CD4-positive, alpha-beta memory T cell (primary cell): ENCODE measurements at regions not wholly inside any gene's neighbourhood (a gene's known extent, or its start where the extent isn't known, plus 50 kb on each side); places are given as distances from the start of the nearest gene placed in this dataset.

Experiments used
- CTCF ChIA-PET: fragments of 350-600 bp; sonication (Branson Sonifier 250); formaldehyde crosslinking; loops from one replicate; lab custom pipeline; 2021; ENCODE audit warnings: inconsistent platforms; ENCODE audit not compliant: partially characterized antibody; lab: Charles Lee
- POLR2A ChIA-PET: fragments of 350-600 bp; sonication (Branson Sonifier 250); formaldehyde crosslinking; loops from one replicate; lab custom pipeline; 2021; ENCODE audit not compliant: partially characterized antibody; lab: Charles Lee
- DNase-seq, 5 donors: peaks; one replicate each; pipeline versions ENCODE4 v3.0.0 to v3.0.0-alpha.2; 2020 to 2022; ENCODE audit warnings: mixed read lengths in 1 of 5
- H3K27ac ChIP-seq: one replicate; pipeline ENCODE4 v1.7.0; 2013; ENCODE audit warnings: low read depth, low read length
- H3K27me3 ChIP-seq: 2 replicates; pipeline ENCODE4 v1.7.0; 2013; ENCODE audit warnings: mild to moderate bottlenecking, low read length, moderate library complexity; ENCODE audit not compliant: insufficient read depth
- H3K36me3 ChIP-seq: 2 replicates; pipeline ENCODE4 v1.7.0; 2013; ENCODE audit warnings: mild to moderate bottlenecking, low read length, moderate library complexity; ENCODE audit not compliant: insufficient read depth
- H3K4me1 ChIP-seq: 2 replicates; pipeline ENCODE4 v1.7.0; 2013; ENCODE audit warnings: mild to moderate bottlenecking, low read length, moderate library complexity; ENCODE audit not compliant: insufficient read depth
- H3K4me3 ChIP-seq, 2 donors: one replicate each; pipeline ENCODE4 v1.7.0; 2013; ENCODE audit warnings: low read length in 2 of 2, mild to moderate bottlenecking in 1 of 2
- H3K9me3 ChIP-seq, 2 donors: one replicate each; pipeline ENCODE4 v1.7.0; 2013; ENCODE audit warnings: low read length in 2 of 2, control low read depth in 1 of 2; ENCODE audit not compliant: control insufficient read depth in 1 of 2
- H3K27ac Mint-ChIP-seq, 7 donors: one replicate each; pipeline ENCODE4 v1.8.0; 2020 to 2021; ENCODE audit warnings: mixed read lengths in 7 of 7, mild to moderate bottlenecking in 6 of 7, inconsistent platforms in 3 of 7, moderate library complexity in 3 of 7
- H3K27me3 Mint-ChIP-seq, 2 donors: one replicate each; pipeline ENCODE4 v1.8.0; 2020 to 2021; ENCODE audit warnings: mixed read lengths in 2 of 2
- H3K36me3 Mint-ChIP-seq, 2 donors: one replicate each; pipeline ENCODE4 v1.8.0; 2020 to 2021; ENCODE audit warnings: mixed read lengths in 2 of 2, inconsistent platforms in 1 of 2, mild to moderate bottlenecking in 1 of 2
- H3K4me1 Mint-ChIP-seq, 4 donors: one replicate each; pipeline ENCODE4 v1.8.0; 2020 to 2021; ENCODE audit warnings: mixed read lengths in 4 of 4, mild to moderate bottlenecking in 1 of 4
- H3K4me3 Mint-ChIP-seq, 8 donors: one replicate each; pipeline ENCODE4 v1.8.0; 2020 to 2021; ENCODE audit warnings: mixed read lengths in 8 of 8, mild to moderate bottlenecking in 7 of 8, moderate library complexity in 6 of 8, inconsistent platforms in 3 of 8
- H3K9me3 Mint-ChIP-seq, 8 donors: one replicate each; pipeline ENCODE4 v1.8.0; 2020 to 2021; ENCODE audit warnings: mixed read lengths in 8 of 8, mild to moderate bottlenecking in 5 of 8, inconsistent platforms in 3 of 8, moderate library complexity in 1 of 8
- intact Hi-C: fragments of 100-400 bp; cut with micrococcal nuclease; formaldehyde crosslinking; loops from one replicate; pipeline ENCODE4 v1.15.1; 2023

DNA sequence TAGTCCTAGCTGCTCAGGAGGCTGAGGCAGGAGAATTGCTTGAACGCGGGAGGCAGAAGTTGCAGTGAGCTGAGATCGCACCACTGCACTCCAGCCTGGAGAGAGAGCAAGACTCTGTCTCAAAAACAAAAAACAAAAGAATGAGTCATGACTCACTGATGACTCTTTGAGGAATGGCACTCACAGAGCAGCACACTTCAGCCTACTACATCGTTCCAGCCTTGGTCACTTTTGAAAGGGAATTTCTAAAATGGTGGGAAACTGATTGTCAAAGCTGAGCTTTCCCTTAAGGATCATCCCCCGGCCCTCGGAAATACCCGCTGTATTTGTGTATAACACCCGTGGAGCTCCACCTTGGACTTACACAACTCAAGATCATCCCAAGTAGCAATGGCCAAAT, 217.3 kb upstream of the HS6ST1 start:
- Histone ChIP-seq H3K4me3 (no peak overlapping the region), H3K4me1 (no peaks in the 10 kb centered on the region), H3K9me3 (no peaks in the 10 kb centered on the region), H3K36me3 (no peaks in the 10 kb centered on the region), H3K27me3 (no peaks in the 10 kb centered on the region), H3K27ac (no peak overlapping the region)
- no peak for DNase-seq
- Mint-ChIP-seq H3K4me3 (no peak overlapping the region), H3K4me1 (peaks cover 0 to 3% (median 0%) of the 10 kb centered on the region in 4 donors), H3K27ac (no peak overlapping the region), H3K36me3 (no peaks in the 10 kb centered on the region), H3K9me3 (no peaks in the 10 kb centered on the region), H3K27me3 (peaks cover 0 to 6% of the 10 kb centered on the region in 2 donors)
- POLR2A ChIA-PET = no interaction called here
- CTCF ChIA-PET = no interaction called here
- intact Hi-C loops = no loop called here

DNA sequence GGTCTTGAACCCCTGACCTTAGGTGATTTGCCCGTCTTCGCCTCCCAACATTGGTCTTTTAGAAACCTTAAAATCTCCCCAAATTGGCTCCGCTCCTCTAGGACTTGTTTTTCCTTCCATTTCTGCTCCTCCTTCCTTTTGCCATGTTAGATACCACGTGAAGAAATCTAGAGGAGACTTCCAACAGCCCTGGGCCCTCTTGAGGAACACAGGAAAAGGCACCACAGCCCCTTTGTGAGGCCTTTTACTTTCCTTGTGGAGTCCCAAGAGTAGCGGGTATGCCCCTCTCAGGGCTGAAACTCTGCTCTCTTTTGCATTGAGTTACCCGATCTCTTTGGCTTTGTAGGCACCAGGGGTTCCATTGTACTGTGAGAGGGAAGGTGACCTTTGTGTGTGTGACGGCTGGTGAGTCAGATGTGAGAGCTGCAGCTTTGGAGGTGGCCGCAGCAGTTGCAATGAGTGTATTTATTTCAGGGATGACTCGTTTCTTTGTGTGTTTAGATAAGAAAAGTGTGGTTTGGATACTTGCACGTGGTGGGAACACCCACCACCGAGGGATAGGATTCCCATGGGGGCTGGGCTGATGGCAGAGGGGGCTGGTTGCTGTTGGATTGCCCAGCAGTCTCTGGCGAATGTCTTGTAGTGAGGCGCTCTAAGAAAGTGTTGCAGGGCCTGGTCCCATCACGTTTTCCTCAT, 218.4 kb upstream of the HS6ST1 start:
- no peaks in the 10 kb centered on the region for H3K9me3 ChIP-seq
- intact Hi-C loops = no loop called here
- no peak for DNase-seq
- H3K36me3 ChIP-seq = no peaks in the 10 kb centered on the region
- no peaks in the 10 kb centered on the region for H3K4me1 ChIP-seq
- H3K4me3 ChIP-seq = no peak overlapping the region
- no peaks in the 10 kb centered on the region for H3K27me3 ChIP-seq
- Mint-ChIP-seq H3K4me1 (no peaks in the 10 kb centered on the region), H3K36me3 (no peaks in the 10 kb centered on the region), H3K4me3 (no peak overlapping the region), H3K27ac (no peak overlapping the region), H3K9me3 (no peaks in the 10 kb centered on the region), H3K27me3 (peaks cover 0 to 6% of the 10 kb centered on the region in 2 donors)
- ChIA-PET POLR2A (no interaction called here), CTCF (no interaction called here)
- H3K27ac ChIP-seq = no peak overlapping the region

DNA sequence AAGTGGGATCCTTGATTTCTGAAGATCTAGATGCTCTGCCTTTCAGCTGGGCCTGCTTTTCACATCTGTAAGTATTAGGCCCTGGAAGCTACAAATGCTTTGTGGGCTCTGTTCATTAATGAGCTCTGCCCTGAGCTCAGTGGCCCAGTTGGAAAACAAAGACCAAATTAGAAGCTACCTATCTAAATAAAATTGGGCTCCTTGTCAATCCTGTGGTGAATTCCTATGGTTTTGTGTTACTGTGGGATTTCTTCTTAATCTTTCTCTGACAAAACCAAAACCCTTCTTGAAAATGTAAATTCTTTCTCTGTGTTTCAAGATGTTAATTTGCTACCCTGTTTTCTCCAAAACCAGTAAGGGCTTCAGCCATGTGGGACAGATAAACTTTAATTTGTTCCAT, 219.0 kb upstream of the HS6ST1 start:
- H3K27ac ChIP-seq = no peak overlapping the region
- intact Hi-C loops = no loop called here
- no peaks in the 10 kb centered on the region for H3K4me1 ChIP-seq
- no peaks in the 10 kb centered on the region for H3K27me3 ChIP-seq
- Mint-ChIP-seq H3K27me3 (peaks cover 0 to 4% of the 10 kb centered on the region in 2 donors), H3K4me1 (no peaks in the 10 kb centered on the region), H3K27ac (no peak overlapping the region), H3K4me3 (no peak overlapping the region), H3K36me3 (no peaks in the 10 kb centered on the region), H3K9me3 (no peaks in the 10 kb centered on the region)
- no peak overlapping the region for H3K4me3 ChIP-seq
- ChIA-PET POLR2A (no interaction called here), CTCF (no interaction called here)
- H3K9me3 ChIP-seq = no peaks in the 10 kb centered on the region
- no peaks in the 10 kb centered on the region for H3K36me3 ChIP-seq
- no peak for DNase-seq

DNA sequence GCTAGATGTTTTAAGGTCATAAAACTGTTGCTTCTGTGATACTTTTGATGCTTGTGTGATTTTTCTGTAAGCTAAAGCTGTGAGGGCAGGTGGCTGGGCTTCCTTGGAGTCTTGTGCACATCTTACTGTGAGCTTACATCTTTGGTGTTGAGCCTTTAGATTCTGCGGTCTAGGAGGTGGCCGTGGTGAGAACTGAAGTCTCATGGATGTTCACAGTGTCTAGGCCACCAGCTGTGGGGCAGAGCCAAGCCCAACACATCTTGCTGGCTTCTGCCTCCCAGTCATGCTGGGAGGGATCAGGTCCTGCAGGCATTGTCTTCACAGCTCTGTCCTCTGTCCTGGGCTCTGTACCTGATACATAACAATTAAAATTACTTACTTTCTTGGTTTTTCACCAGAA, 219.7 kb upstream of the HS6ST1 start:
- no peak for DNase-seq
- no peaks in the 10 kb centered on the region for H3K36me3 ChIP-seq
- H3K36me3 Mint-ChIP-seq = no peaks in the 10 kb centered on the region
- no peaks in the 10 kb centered on the region for H3K9me3 ChIP-seq
- intact Hi-C loops = no loop called here
- H3K27ac ChIP-seq = no peak overlapping the region
- H3K4me3 ChIP-seq = no peak overlapping the region
- H3K27me3 Mint-ChIP-seq = peaks cover 0 to 4% of the 10 kb centered on the region in 2 donors
- no peaks in the 10 kb centered on the region for H3K4me1 Mint-ChIP-seq
- ChIA-PET POLR2A (no interaction called here), CTCF (no interaction called here)
- H3K9me3 Mint-ChIP-seq = no peaks in the 10 kb centered on the region
- H3K27ac Mint-ChIP-seq = no peak overlapping the region
- H3K27me3 ChIP-seq = no peaks in the 10 kb centered on the region
- H3K4me3 Mint-ChIP-seq = no peak overlapping the region
- no peaks in the 10 kb centered on the region for H3K4me1 ChIP-seq

DNA sequence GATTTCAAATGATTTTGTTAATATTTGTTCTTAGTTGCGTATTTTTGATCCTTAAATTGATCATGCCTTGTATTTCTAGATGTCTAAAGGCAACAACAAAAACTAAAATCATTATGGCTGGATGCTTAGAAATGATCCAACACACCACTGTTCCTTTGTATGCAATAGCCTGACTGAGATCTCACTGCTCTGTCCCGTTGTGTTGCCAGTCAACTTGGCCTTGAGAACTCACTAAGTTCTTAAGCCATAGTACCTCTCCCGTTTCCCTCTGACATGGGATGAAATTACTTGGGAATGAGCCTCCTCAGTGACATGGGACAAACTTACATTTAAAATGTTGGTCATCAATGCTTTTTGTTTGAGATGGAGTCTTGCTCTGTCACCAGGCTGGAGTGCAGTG, 222.0 kb upstream of the HS6ST1 start:
- Histone ChIP-seq H3K9me3 (no peaks in the 10 kb centered on the region), H3K4me3 (no peak overlapping the region), H3K27me3 (no peaks in the 10 kb centered on the region), H3K36me3 (no peaks in the 10 kb centered on the region), H3K4me1 (no peaks in the 10 kb centered on the region), H3K27ac (no peak overlapping the region)
- peaks cover 0 to 4% of the 10 kb centered on the region in 2 donors for H3K27me3 Mint-ChIP-seq
- POLR2A ChIA-PET = no interaction called here
- intact Hi-C loops = no loop called here
- no peak for DNase-seq
- H3K27ac Mint-ChIP-seq = no peak overlapping the region
- H3K9me3 Mint-ChIP-seq = no peaks in the 10 kb centered on the region
- H3K36me3 Mint-ChIP-seq = no peaks in the 10 kb centered on the region
- H3K4me3 Mint-ChIP-seq = no peak overlapping the region
- CTCF ChIA-PET = no interaction called here
- no peaks in the 10 kb centered on the region for H3K4me1 Mint-ChIP-seq

DNA sequence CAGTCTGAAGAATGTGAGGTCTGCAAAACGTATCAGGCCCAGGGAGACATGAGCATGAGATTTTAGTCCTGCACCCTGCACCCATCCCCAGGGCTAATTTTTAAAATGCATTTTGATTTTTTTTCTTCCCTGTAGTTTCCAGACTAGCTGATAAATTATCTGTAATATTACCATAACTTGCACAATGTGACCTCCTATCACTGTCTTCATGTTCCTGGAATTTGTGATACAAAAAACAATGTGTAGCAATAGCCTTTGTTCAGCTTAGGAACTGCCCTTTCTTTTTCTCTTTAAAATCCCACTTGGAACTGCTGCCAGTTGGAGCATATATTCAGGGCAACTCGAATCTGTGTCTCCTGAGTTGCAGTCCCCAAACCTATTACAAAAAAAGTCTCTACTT, 222.8 kb upstream of the HS6ST1 start:
- intact Hi-C loops = no loop called here
- no peak for DNase-seq
- peaks cover 0 to under 1% (median 0%) of the 10 kb centered on the region in 8 donors for H3K9me3 Mint-ChIP-seq
- POLR2A ChIA-PET = no interaction called here
- Histone ChIP-seq H3K9me3 (no peaks in the 10 kb centered on the region), H3K4me3 (no peak overlapping the region), H3K4me1 (no peaks in the 10 kb centered on the region), H3K27ac (no peak overlapping the region), H3K36me3 (no peaks in the 10 kb centered on the region), H3K27me3 (no peaks in the 10 kb centered on the region)
- CTCF ChIA-PET = no interaction called here
- H3K4me3 Mint-ChIP-seq = no peak overlapping the region
- H3K27me3 Mint-ChIP-seq = peaks cover 0 to 4% of the 10 kb centered on the region in 2 donors
- H3K4me1 Mint-ChIP-seq = no peaks in the 10 kb centered on the region
- no peaks in the 10 kb centered on the region for H3K36me3 Mint-ChIP-seq
- no peak overlapping the region for H3K27ac Mint-ChIP-seq

DNA sequence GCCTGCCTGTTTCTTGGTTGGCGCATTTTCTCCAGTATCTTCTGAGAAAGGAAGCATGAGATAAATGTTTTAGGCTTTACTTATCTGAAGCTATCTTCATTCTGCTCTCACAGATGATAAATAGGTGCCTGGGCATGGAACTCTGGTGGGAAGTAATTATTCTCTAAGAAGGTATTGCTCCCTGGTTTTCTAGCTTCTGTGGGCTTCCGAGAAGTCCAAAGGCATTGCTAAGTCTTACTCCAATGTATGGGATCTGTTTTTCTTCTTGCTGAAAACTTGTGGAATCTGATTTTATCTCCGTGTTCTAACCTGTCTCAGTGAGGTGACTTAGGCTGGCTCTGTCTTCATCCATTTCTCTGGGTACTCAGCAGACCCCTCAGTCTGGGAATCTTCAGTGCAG, 224.4 kb upstream of the HS6ST1 start:
- intact Hi-C loops = no loop called here
- H3K27ac ChIP-seq = no peak overlapping the region
- Mint-ChIP-seq H3K9me3 (peaks cover 0 to 7% (median 0%) of the 10 kb centered on the region in 8 donors), H3K36me3 (no peaks in the 10 kb centered on the region), H3K4me1 (no peaks in the 10 kb centered on the region), H3K27ac (no peak overlapping the region), H3K27me3 (no peaks in the 10 kb centered on the region), H3K4me3 (no peak overlapping the region)
- no peak overlapping the region for H3K4me3 ChIP-seq
- no peak for DNase-seq
- no peaks in the 10 kb centered on the region for H3K36me3 ChIP-seq
- POLR2A ChIA-PET = no interaction called here
- H3K27me3 ChIP-seq = no peaks in the 10 kb centered on the region
- CTCF ChIA-PET = no interaction called here
- H3K4me1 ChIP-seq = no peaks in the 10 kb centered on the region
- no peaks in the 10 kb centered on the region for H3K9me3 ChIP-seq

DNA sequence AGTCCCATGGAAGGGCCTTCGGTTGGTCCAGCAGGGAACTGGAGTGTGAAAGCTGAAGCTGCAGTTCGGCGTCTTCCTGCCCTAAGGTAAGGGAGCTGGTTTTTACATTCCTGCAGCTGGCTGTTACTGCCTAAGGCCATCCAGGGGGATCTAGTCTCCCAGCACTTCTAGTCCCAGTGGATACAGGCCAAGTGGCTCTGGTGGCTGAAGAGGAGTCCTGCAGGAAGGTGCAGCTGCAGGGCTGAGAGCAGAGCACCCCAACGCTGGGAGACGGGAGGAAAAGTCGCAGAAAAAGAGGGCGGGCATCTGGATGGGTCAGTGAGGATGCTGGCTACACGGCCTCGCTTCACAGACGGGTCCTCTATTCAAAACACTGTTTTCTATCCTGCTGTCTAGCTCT, 225.0 kb upstream of the HS6ST1 start:
- no peaks in the 10 kb centered on the region for H3K4me1 Mint-ChIP-seq
- H3K9me3 Mint-ChIP-seq = peaks cover 0 to 7% (median 0%) of the 10 kb centered on the region in 8 donors
- no peaks in the 10 kb centered on the region for H3K27me3 ChIP-seq
- POLR2A ChIA-PET = no interaction called here
- CTCF ChIA-PET = no interaction called here
- H3K4me3 Mint-ChIP-seq = no peak overlapping the region
- intact Hi-C loops = no loop called here
- no peaks in the 10 kb centered on the region for H3K36me3 ChIP-seq
- no peak overlapping the region for H3K4me3 ChIP-seq
- no peaks in the 10 kb centered on the region for H3K36me3 Mint-ChIP-seq
- H3K27ac ChIP-seq = no peak overlapping the region
- no peak for DNase-seq
- H3K27me3 Mint-ChIP-seq = no peaks in the 10 kb centered on the region
- H3K9me3 ChIP-seq = no peaks in the 10 kb centered on the region
- H3K27ac Mint-ChIP-seq = no peak overlapping the region
- no peaks in the 10 kb centered on the region for H3K4me1 ChIP-seq
